MM.1S (cell line): ENCODE measurements at regions not wholly inside any gene's neighbourhood (a gene's known extent, or its start where the extent isn't known, plus 50 kb on each side); places are given as distances from the start of the nearest gene placed in this dataset.

Source experiments
- CTCF ChIP-seq: fragments of 300-600 bp; sonication (generic); IDR thresholded peaks from 2 replicates; pipeline ENCODE4 v1.5.1; 2016; ENCODE audit warnings: antibody characterized with exemption, low read length, mixed read lengths
- EZH2 ChIP-seq: fragments of 300-600 bp; sonication (generic); optimal IDR thresholded peaks from 2 replicates; pipeline ENCODE3; 2017; ENCODE audit warnings: low read depth, mild to moderate bottlenecking, antibody characterized with exemption, low read length, mixed read lengths

GRCh38 chr1:184287001-184287400, 99.8 kb upstream of the C1orf21 start:
- TF ChIP-seq EZH2 (no peak), CTCF (no peak)
